Stimulated activated CD8-positive, alpha-beta memory T cell treated with anti-CD3 and anti-CD28 coated beads, Interleukin-12 subunit alpha, Interleukin-12 subunit beta, amount 100 ng/mL, for 24 hours (primary cell): ENCODE measurements at regions not wholly inside any gene's neighbourhood (a gene's known extent, or its start where the extent isn't known, plus 50 kb on each side); places are given as distances from the start of the nearest gene placed in this dataset.
"Not testable (repeated sequence)": the region's sequence is repeated elsewhere in the genome, so short reads cannot be mapped to it uniquely, and the experiment has no call there.

Experiments
- DNase-seq: peaks from one replicate; pipeline ENCODE4 v3.0.0-alpha.2; 2020; ENCODE audit errors: extremely low read depth

DNA sequence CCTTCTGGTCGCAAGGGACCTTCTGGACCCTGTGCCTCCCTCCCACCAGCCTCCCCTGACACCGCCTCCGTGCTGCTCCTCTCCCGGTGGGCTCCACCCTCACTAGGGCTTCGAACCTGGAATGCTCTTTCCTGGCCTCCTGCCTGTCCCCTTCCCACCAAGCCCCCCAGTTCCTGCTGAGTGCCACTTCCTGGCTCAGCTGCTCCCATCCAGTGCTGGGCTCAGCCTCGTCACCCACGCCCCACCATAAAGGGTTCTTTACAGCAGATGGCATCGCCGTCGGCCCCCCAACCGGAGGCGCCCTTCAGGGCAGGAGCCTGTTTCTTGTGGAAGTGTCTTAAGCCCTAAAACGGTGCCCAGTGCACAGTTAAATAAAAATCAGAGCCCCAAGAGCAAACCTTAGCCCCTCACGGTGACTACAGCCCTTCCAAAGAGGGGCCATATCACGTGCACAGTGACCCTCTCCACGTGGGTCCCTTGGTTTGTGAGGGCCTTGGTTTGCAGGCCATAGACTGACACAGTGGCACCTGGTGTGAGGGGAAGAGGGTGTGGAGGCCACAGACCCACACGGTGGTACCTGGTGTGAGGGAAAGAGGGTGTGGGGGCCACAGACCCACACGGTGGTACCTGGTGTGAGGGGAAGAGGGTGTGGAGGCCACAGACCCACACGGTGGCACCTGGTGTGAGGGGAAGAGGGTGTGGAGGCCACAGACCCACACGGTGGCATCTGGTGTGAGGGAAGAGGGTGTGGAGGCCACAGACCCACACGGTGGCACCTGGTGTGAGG is 111.4 kb downstream of the METRNL start:
- DNase-seq: no peak

DNA sequence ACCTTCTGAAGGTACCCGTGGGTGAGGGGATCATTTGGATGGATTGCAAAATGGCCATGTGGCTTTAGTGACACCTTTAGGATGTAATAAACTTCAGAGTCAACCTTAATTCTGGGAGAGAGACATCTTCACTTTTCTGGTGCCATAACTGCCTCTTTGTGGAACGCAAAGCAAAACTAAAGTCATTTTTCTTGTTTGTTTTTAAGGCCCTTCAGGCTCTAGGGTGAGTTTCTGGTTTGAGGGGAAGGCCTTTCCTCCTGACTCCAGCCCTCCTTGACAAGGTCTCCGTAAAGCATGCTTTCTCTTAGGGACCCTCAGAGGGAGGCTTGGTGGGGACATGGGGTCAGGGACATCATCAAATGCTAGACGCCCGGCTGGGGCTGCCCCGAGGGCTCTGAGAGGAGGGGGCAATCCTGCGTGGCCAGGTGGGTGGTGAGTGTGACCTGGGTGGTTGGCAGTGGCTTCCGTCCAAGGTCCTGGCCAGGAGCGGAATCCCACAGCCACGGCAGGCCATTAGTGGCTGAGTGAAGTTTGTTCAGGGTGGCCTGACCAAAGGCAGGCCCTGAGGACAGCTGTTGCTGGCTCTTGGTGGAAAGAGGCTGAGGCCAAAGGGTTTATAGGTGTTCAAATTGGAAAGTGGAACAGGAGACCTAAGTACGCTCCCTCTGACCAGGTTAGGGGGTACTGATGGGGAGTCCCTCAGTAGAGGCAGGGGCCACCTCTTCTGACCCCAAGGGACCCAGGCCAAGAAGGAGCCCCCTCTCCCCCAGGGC is 112.2 kb downstream of the METRNL start:
- no peak for DNase-seq

DNA sequence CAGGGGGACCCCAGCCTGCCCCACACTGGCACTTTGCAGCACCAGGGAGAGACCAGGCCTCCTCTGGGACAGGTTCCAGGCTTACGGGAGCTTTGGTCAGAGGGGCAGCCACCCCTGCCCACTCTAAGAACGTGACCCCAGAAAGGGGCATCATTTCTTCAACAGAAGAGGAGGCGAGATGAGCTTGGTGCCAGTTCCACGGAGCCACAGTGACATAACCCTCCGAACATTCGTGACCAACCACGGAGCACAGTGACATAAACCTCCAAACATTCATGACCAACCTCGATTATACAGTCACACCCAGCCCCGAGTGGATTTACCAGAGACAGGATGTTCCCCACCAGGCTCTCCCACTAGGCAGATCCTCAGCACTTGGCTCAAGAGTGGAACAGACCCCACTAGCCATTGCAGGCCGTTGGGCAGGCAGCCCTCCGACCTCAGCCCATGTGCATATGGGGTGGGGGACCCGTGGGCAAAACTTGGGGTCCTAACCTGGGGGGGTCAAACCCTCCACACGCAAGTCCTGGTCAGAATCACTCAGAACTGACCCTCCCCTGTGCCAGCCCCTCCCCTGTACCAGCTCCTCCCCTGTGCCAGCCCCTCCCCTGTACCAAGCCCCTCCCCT is 112.9 kb downstream of the METRNL start:
- no peak for DNase-seq

DNA sequence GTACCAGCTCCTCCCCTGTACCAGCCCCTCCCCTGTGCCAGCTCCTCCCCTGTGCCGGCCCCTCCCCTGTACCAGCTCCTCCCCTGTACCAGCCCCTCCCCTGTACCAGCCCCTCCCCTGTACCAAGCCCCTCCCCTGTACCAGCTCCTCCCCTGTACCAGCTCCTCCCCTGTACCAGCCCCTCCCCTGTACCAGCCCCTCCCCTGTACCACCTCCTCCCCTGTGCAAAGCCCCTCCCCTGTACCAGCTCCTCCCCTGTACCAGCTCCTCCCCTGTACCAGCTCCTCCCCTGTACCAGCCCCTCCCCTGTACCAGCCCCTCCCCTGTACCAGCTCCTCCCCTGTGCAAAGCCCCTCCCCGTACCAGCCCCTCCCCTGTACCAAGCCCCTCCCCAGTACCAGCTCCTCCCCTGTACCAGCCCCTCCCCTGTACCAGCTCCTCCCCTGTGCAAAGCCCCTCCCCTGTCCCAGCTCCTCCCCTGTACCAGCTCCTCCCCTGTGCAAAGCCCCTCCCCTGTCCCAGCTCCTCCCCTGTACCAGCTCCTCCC is 113.5 kb downstream of the METRNL start:
- not testable (repeated sequence) for DNase-seq

DNA sequence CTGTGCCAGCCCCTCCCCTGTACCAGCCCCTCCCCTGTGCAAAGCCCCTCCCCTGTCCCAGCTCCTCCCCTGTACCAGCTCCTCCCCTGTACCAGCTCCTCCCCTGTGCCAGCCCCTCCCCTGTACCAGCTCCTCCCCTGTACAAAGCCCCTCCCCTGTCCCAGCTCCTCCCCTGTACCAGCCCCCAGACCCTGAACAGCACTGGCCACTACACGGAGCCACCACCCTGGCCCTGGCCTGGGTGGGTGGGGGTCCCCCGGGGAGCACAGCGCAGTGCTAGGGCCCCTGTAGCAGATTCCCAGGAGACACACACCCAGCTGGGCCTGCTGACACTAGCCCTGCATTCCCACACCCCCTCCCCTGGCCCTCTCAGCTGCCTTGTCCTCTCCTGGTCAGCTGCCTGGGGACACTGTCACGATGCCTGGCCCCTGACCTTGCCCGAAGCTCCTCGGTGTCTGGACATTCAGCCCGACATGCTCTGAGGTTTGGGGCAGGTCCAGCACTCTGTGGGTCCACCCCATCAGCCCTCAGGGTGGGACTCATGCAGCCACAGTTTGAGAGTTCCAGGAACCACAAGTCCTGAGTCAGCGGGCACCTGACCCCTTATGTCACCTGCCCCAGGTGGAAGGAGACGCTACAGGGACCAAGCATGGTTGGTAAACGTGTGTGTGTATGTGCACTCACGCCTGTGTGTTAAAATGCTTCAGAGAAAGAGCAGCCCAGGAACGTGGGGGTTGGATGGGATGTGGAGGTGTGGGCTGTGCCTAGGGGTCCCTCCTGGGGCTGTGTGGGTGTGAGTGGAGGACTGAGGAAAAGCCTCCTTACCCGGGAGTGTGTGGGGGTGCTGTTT is 114.2 kb downstream of the METRNL start:
- no peak for DNase-seq

DNA sequence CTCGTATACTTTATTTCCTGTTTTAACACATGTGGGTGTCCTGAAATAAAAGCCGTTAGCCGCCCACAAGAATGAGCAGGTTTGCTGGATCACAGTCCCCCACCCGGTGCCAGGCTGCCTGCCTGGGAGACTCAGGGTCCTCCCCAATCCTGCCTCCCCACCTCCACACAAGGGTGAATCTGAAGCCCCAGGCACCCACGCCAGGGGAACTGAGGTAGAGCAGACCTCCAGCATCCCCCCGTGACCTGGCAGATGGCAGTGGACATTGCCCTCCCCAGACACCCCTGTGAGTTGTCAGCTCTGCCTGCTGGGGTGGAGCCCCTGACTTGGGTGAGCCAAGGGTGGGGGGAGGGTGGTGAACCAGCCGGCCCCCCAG is 114.8 kb downstream of the METRNL start:
- no peak for DNase-seq

DNA sequence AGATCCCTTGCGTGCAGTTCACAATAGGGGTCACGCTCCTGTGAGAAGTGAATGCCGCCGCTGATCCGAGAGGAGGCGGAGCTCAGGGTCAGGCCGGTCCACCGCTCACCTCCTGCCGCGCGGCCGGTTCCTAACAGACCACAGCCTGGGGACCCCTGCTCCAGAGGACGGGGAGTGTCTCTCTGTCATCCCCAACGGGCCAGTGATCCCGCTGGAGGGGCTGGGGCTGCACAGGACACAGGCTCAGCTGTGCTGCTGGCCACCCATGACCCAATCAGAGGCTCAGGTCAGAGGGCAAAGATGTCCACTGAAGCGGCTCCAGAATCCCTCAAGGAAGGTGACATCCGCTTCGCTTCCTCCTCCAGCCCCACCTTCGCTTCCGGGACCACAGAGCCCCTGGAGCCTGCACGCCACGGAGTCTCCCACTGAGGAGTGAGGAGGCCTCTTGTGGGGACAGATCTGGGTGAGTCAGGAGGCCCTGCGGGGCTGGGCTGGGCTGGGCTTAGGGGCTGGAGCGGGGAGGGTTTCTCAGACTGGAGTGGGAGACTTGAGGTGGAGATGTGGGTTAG is 115.4 kb downstream of the METRNL start:
- no peak for DNase-seq

DNA sequence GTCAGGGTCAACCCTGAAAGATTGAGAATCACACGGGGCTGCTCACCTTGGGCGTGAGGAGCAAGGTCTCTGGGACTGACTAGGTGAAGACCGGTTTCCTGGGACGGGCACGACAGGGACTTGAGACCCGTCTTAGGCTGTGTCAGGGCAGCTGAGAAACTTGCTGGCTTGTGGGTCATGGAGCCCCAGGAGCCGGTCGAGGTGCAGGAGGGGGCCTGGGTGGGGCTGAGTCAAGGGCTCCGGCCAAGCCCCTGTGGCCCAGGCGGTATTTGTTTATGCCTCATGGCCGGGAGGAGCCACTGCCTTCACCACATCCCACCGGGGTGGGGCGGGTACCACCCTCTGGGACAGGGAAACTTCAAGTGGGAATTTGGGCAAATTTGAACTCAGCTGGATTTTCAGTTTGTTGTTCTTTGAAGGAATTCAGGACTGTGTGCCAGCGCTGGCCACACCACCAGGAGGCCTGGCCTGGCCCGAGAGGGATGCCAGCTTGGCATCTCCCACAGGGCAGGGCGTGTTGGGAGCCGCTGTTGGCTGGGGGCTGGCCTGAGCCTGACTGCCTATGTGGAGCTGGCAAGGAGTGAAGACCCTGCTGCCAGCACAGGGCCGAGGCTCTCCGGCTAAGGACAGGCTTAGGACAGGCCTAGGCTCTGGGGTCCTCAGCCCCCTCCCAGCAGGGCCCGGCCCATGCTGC is 116.1 kb downstream of the METRNL start:
- no peak for DNase-seq

DNA sequence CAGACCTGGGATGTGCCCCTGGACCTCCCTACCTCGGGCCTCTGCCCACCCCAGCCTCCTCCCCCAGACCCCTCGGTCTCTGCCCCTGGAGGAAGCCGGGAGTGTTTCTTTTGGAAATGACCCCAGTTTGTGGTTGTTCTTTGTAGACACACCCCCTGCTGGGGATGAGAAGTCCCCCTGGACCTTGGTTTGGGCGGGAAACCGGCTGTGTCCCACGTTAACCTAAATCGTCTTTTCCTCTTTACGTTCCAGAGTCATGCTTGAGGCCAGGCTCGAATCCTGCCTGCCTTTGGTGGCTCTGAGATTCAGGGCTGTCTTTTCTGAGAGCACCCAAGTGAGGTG is 116.6 kb downstream of the METRNL start:
- DNase-seq: no peak

DNA sequence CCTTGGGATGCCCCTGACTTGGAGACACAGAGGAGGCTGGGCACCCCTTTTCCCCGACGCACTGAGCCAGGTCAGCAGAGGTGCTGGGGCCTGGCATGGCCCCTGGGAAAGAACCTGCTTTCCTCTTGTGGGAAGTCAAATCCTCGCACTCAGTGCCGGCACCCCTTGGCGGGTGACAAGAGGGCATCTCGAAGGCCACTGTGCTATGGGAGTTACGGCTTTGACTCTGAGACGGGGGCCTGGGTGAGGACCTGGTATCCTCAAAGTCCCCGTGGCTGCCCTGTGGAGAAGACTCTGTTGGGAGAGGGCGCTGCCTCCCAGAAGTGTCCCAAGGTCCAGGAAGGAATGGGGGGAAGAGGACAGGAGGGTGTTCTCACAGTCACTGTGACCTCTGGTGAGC is 117.0 kb downstream of the METRNL start:
- no peak for DNase-seq

DNA sequence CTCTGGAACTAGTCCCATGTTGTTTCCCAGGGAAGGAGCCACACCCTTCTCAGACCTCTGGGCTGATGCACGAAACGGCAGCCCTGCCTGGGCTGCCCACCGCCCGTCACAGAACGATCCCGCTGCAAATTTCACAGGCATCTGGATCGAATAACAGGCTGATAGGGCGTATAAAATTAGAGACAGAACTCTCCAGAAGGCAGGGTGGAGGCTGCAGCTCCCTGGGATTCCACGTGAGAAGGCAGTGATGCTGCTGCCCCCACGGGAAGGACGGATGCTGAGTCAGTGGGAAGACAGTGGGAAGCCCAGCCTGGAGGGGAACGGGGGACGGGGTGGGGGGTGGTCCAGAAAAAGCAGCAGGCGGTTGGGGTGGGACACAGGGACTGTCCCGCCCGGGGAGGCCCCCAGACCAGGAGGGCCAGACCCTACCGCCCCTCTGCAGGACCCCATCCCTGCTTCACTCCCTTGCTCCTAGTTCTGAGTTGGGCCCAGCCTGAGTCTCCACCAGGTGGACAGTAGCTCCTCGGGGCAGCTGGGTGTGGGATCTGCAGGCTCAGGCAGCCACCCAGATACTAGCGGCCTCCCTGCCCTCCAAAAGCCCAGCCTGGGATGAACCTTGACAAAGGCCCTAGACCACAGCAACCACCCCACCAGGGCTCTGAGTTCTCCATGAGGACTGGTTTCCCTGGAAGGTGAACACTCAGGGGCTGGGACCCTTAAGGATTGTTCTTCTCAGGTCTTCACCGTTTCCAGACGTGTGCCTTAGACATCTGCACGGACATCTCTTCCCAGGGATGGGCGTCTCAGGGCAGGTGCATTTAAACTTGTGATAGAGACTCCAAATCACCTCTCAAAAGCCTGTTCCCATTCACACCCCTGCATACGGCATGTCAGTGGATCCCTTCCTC is 117.8 kb downstream of the METRNL start:
- DNase-seq: no peak

DNA sequence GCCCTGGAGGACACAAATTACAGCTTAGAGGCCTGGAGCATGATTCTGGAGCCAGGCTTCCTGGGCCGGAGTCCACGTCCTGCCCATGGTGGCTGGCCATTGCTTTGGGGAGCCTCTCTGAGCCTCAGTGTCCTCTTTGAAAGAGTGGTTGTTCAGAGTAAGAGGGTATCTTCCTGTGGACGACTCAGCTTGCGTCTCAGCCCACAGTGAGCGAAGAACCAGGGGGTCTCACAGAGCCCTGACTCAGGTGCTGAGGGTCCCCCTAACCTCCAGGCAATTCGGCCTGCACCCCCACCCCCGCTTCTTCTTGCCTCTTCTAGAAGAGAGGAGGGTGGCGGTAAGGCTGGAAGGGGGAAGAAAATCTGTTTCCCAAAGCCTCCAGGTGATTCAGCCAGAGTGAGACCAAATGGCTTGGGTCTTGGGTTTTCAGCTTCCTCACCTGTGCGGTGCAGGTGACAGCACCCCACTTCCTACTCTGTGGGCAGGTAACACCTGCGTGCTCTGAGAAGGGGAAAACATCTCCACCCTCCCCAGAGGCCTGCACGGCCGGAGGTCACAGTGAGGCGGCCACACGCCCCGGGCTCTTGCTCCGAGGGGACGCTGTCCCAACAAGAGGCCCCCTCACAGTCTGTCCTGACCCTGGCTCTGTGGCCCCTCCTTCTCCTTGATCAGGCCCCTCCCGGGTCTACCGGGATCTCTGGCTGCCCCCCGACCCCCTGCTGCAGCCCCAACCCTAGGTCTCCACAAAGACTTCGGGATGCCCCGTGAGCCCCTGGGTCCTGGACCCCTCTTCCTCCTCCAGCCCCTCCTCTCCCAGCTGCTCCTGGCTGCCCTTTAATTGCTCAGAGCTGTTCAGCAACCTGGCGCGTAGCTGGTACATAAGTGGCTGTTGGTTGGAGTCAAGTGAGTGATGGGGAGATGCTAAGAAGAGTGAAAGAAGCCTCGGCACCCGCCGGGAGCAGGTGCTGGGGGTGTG is 119.2 kb downstream of the METRNL start:
- no peak for DNase-seq

DNA sequence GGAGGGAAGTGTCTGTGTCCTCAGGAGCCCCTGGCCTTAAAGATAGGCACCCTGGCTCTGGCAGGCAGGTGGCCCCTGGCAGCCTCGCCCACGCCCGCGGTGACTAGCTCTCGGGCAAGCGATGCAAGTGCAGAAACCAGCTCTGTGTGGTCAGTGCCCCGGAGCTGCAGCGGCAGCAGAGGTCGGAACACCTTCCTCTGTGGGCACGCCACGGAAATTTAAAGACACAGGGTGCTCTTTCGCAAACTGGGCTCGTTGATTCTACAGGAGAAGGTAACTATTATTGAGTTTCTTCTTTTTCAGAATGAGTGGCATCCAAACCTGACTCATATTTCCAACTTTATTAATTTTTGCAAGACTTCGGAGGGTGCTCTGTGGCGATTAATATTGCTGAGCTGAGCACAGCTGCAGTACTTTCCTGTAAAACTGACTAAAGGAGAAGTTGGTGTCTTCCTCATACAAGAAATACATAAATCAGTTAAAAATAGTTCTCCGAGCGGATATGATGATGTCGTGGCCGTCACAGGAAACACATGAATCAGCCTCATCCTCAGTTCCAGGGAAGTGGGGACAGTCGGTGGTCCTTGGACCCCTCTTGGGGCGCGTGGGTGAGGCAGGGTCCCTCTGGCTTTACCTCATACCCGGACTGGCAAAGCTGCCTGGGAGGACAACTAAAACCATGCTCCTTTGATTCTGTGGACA is 120.2 kb downstream of the METRNL start:
- DNase-seq: peak; percentile 28

DNA sequence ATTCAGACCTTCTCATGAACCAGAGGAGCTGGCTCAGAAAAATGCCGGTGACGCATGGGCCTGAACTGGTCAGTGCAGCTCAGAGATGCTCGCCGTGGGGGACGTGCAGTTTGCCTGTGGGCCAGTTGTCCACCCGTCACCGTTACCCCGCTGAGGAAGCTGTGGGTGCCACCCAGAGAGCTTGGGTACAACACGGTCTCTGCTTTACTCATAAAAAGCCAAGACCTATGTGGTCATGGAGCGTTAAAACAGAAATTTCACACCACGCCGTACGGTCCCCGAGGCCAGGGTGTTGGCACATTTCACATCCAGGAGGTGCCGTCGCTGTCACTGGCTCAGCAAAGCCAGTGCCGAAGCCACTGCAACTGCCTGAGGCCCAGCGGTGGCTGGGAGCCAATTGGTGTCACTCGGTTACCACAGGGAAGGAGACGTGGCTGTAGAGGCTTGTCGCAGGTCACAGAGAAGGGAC is 120.9 kb downstream of the METRNL start:
- no peak for DNase-seq

DNA sequence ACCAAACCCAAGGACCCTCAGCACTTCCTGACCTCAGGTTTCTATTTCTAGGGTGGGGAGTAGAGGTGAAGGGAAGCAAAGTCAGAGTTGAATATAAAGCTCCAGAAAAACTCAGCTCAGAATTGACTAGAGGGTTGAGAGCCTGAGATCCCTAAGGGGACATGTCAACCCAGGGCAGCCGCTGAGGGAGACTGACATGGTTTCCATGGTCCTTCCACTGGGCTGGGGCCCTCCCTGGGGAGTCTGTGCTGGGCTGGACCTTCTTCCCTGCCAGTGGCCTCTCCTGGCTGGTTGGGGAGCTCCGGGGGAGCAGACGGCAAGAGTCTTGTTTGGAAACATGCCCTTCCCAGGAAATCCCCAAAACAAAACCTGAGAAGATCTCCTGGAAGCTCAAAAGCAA is 121.3 kb downstream of the METRNL start:
- no peak for DNase-seq

DNA sequence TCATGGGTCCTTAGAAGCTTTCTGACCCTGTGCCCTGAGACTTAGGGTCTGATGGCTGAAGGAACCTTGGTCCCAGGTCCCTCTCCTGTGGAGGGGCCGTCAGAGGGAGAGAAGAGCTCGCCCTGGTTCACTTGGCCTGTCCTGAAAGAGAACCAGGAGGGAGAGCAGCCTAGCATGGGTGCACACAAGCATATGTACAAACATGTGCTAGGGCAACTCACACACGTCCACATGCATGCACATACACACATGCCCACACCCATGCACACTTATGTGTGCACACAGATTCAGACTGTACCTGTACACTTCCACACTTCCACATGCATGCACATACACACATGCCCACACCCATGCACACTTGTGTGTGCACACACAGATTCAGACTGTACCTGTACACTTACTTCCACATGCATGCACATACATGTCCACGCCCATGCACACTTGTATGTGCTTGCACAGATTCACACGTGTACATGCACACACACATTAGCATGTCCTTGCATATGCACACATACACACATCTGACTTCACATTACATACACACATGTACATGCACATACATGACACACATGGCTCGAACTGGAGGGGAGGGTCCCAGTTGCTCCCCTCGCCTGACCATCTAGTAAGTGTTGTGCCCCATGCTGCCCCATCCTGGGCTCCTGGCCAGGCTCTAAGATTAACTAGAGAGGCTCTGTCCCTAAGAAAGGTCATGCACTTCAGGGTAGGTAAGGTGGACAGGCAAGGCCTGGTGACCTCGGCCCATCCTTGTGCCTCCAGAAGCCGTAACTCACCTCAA is 122.0 kb downstream of the METRNL start:
- no peak for DNase-seq
